ENCODE measurements at regions not wholly inside any gene's neighbourhood (a gene's known extent, or its start where the extent isn't known, plus 50 kb on each side); places are given as distances from the start of the nearest gene placed in this dataset.

GRCh38 chr2:18464913-18465312, 95.5 kb downstream of the RDH14 start:
- DNase-seq: no peak

DNA sequence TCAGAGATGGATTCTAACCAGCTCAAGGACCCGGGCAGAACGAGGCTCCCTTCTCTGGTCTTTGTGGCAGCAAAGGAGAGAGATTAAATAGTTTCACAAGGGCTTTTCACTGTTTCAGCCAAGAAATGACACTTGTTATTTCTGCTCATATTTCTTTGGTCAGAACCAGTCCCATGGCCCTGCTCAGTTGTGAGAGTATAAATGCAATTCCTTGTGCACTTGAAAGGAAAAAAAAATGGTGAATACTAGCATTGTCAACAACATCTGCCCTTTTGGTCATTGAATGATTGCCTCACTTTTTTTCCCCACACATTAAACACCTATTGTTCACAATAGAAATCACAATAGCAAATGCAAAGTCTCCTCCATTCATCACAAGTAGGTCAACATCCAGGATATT, 104.4 kb downstream of the RDH14 start:
- no peak for DNase-seq

DNA sequence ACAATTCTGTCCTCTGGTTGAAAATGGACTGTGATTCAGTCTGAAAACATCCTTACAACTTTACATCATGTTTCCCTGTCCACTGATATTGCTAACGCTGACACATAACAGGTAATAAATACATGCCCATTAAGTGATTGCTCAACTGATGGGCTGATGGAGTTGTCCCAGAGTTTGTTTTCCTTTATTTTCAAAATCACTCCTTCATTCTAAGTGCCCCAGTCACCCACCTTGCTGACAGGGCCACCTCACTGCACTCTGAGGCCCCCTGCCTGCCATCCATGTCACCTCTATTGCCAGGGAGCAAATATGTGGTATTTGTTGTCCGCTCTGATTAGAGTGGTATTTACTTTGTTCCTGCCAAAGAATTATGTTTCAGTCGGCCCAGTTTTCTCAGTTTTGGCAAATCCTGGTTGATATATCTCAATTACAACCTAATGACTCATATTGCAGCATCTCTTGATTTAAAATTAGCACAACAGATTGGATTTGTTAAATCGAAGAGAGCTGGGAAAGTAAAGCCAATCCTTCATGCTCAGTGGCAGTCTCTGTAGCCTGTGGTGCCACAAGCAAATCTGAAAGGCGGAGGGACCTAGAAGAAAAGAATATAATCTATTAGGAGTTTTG, 105.1 kb downstream of the RDH14 start:
- DNase-seq: no peak

DNA sequence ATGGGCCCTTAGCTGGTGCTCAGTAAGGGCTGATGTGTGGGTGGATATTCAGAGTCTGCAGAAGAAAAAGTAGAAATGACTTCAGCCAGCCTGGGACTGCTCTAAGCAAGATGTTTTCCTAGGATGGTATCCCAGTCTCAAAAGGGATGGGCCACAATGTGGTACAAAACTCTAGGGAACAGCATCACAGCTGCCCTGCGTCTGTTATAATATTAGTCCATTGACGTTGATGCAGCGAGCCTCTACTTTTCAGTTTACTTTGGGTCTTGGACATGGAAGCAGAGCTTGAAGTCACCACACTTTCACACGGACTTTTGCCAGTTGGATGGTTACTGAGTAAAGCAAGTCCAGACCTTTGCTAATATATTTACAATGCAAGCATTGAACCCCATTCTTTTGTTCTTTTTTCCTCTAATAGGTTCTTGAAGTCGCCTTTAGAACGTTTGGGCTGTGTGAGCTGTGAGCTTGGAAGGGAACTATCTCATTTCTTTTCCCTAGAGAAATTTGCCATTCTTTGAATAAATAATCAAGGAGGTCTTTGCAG, 105.7 kb downstream of the RDH14 start:
- no peak for DNase-seq

GRCh38 chr2:18446715-18447114, 113.7 kb downstream of the RDH14 start:
- no peak for DNase-seq

DNA sequence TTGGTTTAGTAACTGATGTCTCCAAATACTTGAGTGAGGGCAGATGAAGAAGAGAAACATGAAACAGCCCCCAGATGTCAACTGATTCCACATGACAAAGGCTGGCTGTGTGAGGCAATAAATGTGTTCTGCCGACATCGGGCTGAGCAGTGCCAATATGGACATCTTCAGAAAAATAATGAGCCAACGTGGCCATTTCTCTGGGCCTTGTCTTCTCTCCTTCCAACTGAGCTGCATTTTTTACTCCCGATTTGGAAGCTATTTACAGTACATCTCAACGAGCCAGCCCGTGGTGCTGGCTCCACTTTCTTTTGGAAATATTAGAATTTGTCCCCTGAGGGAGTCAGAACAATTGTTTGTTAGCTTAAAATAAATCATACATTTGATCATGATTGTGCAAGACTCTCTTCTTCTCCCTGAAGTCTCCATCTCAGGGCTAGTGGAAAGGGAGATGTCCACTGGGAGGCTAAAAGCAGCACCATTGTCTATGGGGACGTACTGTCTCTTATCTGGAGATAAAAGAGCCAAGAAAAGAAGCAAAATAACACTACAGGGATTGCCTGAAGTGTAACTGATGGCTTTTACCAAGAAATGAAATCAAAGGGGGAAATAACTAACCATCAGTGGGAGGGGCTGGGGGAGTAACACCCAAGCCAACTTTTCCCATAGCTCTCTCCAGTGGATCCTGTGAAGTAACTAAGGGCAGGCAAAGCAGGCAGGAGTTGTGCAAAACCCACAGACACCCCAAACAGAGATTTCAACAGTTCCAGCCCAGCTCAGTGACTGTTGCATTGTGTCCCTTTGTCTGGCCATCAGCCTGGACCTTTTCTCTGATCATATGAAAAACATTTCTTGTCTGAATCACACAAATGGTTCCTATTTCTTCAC, 114.8 kb downstream of the RDH14 start:
- no peak for DNase-seq

- no peak for DNase-seq
These were observed 115.6 kb downstream of the RDH14 start for GRCh38 chr2:18444806-18445205.

DNA sequence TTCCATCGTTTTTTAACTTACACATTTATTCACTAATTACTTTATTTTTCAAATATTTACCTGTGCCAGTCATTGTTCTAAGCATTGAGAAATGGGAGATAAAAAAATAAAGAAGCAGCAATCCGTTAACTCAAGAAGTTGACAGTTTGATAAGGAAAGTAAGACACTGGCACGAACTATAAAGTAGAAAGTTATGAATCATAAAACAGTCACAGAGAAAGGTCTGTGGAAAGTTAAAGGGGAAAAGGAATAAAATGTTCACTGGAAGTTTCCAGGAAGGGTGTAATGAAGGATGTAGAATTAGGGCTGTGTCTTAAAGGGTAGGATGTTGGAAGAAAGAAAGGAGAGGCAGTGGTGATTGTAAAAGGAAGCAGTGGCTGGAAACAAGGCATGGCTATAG, 118.9 kb downstream of the RDH14 start:
- no peak for DNase-seq

DNA sequence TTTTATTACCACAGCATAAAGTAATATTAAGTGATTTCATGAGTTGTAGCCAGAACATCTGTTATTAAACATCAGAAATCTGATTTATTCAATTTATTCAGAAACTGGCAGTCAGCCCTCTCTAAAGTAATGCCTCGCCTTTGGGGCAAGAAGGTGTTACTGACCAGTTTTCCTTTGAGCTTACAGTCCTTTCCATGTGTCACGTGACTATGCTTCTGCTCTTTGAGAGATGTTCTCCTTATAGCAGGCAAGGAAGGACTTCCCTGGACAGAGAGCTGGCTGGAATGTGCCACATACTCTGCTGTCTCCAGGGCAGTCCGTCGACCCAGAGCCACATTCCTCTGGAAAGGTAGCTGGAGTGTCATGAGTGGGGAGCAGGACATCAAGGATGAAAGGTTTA, 119.7 kb downstream of the RDH14 start:
- DNase-seq: no peak

DNA sequence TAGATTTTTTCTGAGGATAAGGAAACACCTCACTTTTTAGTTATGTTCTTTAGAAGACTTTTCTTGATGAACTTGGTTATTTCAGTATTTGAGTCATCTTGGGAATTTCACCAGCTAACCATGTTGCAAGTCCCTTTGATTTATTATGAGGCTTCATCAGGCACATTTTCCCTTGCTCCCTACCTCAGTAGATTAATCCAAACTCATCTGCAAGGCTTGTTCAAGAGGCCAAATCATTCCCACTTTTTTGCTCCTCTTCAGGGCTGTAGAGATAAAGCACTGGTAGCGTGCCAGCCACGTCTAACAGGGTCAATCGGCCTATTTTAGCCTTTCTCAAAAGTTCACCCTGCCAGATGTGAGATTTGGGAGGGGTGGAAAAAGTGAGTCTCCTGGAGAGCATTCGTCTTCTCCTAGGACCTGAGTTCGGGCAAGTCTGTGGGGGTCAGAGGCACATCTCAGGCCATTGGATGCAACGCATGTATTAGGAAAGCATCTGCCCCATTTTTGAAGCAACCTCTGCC, 120.3 kb downstream of the RDH14 start:
- no peak for DNase-seq

GRCh38 chr2:18439716-18440115, 120.7 kb downstream of the RDH14 start:
- DNase-seq: no peak

GRCh38 chr2:18437909-18438308, 122.5 kb downstream of the RDH14 start:
- DNase-seq: no peak

GRCh38 chr2:18436503-18437005, 123.9 kb downstream of the RDH14 start:
- DNase-seq: no peak

GRCh38 chr2:18435426-18436037, 124.9 kb downstream of the RDH14 start:
- no peak for DNase-seq

DNA sequence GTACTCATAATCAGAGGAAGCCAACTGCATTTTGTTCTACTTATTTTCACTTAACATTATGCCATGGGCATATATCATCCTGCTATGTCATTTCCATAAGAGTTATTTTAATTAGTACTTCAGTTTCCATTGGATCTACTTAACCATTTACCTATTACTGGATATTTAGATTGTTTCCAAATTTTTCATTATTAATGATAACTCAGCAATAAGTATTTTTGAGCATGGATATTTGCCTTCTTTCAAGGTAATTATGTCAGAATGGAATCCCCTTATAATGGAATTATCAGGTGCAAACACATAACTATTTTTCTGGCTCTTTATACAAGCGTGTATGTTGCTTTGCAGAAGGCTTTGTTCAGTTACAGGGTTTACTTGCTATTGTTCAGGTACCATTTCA, 126.6 kb downstream of the RDH14 start:
- DNase-seq: no peak

DNA sequence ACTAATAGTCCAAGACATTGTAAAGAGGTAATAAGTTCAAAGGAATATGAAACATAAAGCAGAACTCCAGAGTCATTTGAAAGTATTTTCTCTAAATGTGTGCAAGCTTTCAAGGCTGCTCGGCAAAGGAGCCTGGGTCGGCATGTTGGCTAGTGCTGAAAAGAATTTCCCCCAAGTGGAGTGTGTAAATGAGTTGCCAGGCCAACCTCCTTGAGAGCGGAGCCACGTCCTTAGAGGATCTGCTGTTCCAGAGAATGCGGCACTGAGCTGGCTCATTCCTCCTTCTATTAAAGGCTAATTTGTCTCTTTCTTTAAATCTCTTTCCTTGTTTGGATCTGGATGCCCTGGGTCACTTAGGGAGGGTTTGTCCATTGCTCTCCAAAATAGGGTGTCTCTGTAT, 127.5 kb downstream of the RDH14 start:
- no peak for DNase-seq

GRCh38 chr2:18430996-18431748, 129.3 kb downstream of the RDH14 start:
- DNase-seq: no peak

GRCh38 chr2:18428516-18428915, 131.9 kb downstream of the RDH14 start:
- DNase-seq: no peak

DNA sequence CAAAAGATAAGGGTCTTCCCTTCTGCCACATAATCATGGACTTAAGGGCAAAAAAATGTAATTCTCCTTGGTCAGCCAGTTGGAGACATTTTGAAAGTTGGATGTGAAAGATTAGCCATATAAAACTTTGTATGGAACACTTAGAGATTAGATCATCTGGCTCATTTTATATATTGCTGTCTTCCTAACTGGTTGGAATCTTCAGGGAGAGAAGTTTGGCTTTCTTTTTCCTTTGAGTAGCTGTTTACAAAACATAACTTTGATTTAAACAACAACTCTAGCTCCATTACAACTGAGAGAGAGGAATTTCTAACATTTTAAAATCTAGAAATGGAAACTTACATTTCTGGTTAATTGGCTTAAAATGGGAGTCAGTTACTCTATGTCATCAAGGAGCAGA, 132.7 kb downstream of the RDH14 start:
- DNase-seq: no peak

DNA sequence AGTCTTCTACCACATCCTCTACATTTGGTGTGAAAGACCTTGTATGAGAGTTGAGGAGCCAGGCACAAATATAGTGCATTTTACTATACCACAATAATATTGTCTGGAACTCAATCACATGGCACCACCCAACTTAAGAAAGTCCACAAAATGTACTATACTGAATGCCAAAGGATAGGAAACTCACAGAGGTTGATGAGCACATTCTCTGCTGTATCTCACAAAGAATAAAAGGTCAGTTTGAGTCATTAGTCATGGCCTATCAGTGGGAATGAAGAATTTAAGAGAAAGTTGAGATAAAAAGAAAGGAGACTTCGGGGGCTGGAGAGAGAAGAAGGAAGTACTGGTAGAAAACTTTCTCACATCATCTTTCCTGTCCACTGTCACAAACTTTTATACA, 134.3 kb downstream of the RDH14 start:
- no peak for DNase-seq

DNA sequence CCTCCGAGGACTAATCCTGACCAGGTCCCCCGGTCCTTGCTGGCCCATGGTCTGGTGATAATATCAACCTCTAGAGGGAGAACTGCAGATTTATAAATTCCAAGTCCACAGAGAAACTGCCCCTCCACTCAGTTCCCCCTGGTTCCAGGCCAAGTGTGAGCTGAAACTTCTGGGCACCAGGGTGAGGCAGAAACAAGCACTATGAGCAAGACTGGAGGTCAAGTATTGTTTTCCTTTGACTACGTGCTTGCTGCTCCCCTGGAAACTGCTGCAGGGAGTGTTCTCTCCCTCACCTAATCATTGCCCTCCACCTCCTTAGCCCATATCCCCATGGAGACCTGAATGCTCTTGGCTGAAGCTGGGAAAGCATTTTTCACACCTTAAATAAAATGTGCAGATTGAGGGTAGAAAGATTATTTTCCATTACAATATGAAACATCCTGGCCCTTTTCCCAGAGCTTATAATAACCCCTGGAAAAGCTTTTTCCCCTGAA, 135.2 kb downstream of the RDH14 start:
- DNase-seq: no peak

- DNase-seq: no peak
These were observed 136.8 kb downstream of the RDH14 start for GRCh38 chr2:18423636-18424035.

All from activated CD4-positive, alpha-beta T cell treated with anti-CD3 and anti-CD28 coated beads, Interleukin-2, amount 50 U/mL, for 1 hour (primary cell).